HUES48 (cell line): ENCODE measurements at regions not wholly inside any gene's neighbourhood (a gene's known extent, or its start where the extent isn't known, plus 50 kb on each side); places are given as distances from the start of the nearest gene placed in this dataset.
"Not testable (repeated sequence)": the region's sequence is repeated elsewhere in the genome, so short reads cannot be mapped to it uniquely, and the experiment has no call there.

Source experiments
- H3K27ac ChIP-seq: one replicate; pipeline ENCODE4 v1.7.0; 2013; ENCODE audit warnings: low read depth, low read length, inconsistent platforms
- H3K27me3 ChIP-seq: 2 replicates; pipeline ENCODE4 v1.6.1; 2013; ENCODE audit warnings: mild to moderate bottlenecking, low read length; ENCODE audit not compliant: control insufficient read depth, insufficient read depth
- H3K36me3 ChIP-seq: 2 replicates; pipeline ENCODE4 v1.6.1; 2013; ENCODE audit warnings: low read length; ENCODE audit not compliant: control insufficient read depth, insufficient read depth
- H3K4me1 ChIP-seq: 2 replicates; pipeline ENCODE4 v1.6.1; 2013; ENCODE audit warnings: mild to moderate bottlenecking, low read length; ENCODE audit not compliant: control insufficient read depth, insufficient read depth
- H3K4me3 ChIP-seq: 2 replicates; pipeline ENCODE4 v1.5.1; 2013; ENCODE audit warnings: mild to moderate bottlenecking, low read depth, low read length
- H3K9ac ChIP-seq: 2 replicates; pipeline ENCODE4 v1.6.1; 2013; ENCODE audit warnings: mild to moderate bottlenecking, low read depth, low read length, moderate library complexity
- H3K9me3 ChIP-seq: 2 replicates; pipeline ENCODE4 v1.6.1; 2013; ENCODE audit warnings: low read length; ENCODE audit not compliant: control insufficient read depth, insufficient read depth

DNA sequence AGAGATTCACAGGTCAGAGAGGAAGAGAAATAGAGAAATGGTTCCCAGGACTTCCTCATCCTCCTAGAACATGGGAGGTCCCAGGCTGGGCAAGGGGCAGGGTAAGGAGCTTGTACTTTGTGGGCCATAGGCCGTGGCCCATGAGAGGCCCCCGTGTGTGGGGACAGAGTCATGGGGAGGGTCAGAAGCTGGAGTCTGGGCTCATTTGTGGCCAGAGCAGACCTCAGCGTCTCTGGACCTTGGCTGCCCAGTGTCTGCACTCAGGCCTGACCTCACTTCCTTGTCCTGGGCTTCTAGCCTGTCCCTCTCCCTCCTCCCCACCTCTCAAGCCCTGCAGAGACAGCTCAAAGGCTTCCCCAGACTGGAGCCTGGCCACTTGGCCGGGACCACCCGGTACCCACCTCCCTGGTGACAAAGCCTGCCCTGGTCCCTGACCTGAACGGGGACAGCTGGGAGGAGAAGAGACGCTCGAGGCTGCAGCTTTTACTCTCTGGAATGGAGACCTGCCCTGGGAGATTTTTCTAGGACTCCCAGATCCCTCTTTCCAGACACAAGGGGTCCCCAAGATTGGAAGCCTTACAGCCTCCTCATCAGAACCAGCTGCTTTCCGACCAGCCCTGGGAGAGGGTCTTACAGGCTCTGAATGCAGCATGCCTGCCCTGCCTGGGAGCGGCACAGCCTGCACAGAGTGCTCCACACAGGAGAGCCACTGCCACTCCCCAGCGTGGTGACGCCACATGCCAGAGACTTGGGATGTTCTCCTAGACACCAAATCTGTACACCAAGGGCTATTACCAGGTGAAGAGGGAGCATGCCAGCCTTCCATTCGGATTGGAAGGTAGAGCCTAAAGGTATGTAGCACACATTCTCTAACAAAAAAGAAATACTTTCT, 569.0 kb upstream of the B3GAT1 start:
- peaks cover 12% of the 10 kb centered on the region; the same call in 1 of the 2 replicates for H3K4me1 ChIP-seq
- no peaks in the 10 kb centered on the region for H3K27me3 ChIP-seq
- no peaks in the 10 kb centered on the region for H3K36me3 ChIP-seq

GRCh38 chr11:134979089-134979457, 567.0 kb upstream of the B3GAT1 start:
- not testable (repeated sequence) for H3K4me3 ChIP-seq, H3K27me3 ChIP-seq, H3K36me3 ChIP-seq, H3K27ac ChIP-seq, H3K9ac ChIP-seq, H3K9me3 ChIP-seq
- H3K4me1 ChIP-seq, result peaks cover 12% of the 10 kb centered on the region; the same call in 1 of the 2 replicates

More for the DNA sequence above, 569.0 kb upstream of the B3GAT1 start:
- no peak overlapping the region for H3K4me3 ChIP-seq
- H3K9me3 ChIP-seq, result no peaks in the 10 kb centered on the region
- H3K9ac ChIP-seq, result no peak overlapping the region
- H3K27ac ChIP-seq, result no peak overlapping the region

DNA sequence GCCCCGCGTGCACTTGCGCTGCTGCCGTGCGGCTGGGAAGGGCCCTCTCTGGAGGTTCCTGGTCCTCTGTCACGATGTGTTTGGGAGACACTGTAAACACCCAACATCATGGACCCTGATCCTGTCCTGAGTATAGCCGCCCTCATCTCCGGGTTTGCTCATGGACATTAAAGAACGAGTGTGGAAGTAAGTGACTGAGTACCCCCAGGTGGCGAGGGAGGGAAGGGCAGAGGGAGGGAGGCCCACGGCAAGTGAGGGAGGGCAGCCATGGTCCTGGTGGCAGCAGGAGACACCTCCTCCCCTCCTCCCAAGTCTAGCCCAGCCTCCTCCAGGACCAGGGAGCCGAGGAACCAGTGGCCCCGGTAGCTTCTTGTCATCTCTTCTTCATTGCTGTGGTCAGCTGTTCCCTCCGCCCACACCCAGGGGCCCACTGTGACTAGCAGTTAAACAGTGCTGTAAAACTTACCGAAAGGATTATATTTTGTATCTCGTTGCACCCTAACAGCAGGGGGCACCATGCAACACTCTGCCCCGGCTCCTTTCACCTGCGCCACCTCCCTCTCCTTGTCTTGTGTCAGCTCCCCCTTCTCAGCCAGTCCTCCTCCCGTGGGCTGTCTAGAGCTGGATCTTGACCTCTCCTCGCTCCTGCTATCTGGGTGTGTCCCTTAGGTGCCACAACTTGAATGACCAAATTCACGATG, 566.5 kb upstream of the B3GAT1 start:
- H3K27ac ChIP-seq, result no peak overlapping the region
- H3K4me1 ChIP-seq, result peaks cover 12% of the 10 kb centered on the region; the same call in 1 of the 2 replicates
- H3K9me3 ChIP-seq, result no peaks in the 10 kb centered on the region
- H3K36me3 ChIP-seq, result no peaks in the 10 kb centered on the region
- no peak overlapping the region for H3K9ac ChIP-seq
- no peak overlapping the region for H3K4me3 ChIP-seq
- no peaks in the 10 kb centered on the region for H3K27me3 ChIP-seq

DNA sequence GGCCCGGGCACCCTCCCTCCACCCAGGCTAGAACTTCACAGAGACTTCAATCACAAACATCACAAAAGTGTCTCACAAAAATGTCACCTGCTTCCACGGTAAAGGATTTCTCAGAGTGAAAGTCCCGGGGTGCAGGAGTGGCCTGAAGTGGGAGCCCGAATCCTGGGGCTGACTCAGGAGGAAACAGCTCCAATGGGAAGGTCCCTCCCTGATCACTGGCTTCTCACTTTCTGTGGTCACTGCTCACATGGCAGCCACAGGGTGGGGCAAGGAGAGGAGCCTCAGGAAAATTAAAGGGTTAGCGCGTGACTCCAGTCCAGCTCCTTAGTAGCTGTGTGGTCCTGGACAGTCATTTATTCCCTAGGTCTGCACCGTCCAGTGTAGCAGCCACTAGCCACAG, 564.5 kb upstream of the B3GAT1 start:
- H3K36me3 ChIP-seq, result no peaks in the 10 kb centered on the region
- no peak overlapping the region for H3K4me3 ChIP-seq
- H3K27me3 ChIP-seq, result no peaks in the 10 kb centered on the region
- H3K9ac ChIP-seq, result no peak overlapping the region
- H3K9me3 ChIP-seq, result no peaks in the 10 kb centered on the region
- H3K27ac ChIP-seq, result no peak overlapping the region
- 0 out of 2 replicates have a peak, but pooled peaks cover 4% of the 10 kb centered on the region for H3K4me1 ChIP-seq

DNA sequence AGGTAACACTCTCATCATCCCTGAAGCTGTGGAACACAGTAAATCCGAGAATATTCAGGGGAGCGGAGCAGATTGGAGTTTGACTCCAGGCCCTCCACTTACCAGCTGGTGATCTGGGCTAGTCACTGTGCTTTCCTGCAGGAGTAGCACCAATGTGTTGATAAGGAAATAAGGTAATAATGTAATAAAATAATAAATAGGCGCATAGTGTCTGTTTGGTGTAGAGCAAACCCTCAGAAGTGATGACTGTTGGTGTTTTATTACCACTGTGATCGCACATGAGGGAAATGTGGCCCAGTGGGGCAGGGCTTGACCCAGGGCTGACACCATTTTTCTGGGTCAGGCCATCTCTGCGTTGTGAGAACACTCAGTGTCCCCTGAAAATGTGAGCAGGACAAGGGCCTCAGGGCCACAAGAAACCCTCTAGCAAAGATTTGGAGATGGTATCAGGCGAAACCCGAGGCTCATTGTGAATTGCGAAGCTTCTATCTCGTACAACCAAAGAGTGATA, 563.9 kb upstream of the B3GAT1 start:
- no peaks in the 10 kb centered on the region for H3K9me3 ChIP-seq
- H3K36me3 ChIP-seq, result no peaks in the 10 kb centered on the region
- no peak overlapping the region for H3K9ac ChIP-seq
- no peak overlapping the region for H3K4me3 ChIP-seq
- no peaks in the 10 kb centered on the region for H3K4me1 ChIP-seq
- no peaks in the 10 kb centered on the region for H3K27me3 ChIP-seq
- no peak overlapping the region for H3K27ac ChIP-seq

DNA sequence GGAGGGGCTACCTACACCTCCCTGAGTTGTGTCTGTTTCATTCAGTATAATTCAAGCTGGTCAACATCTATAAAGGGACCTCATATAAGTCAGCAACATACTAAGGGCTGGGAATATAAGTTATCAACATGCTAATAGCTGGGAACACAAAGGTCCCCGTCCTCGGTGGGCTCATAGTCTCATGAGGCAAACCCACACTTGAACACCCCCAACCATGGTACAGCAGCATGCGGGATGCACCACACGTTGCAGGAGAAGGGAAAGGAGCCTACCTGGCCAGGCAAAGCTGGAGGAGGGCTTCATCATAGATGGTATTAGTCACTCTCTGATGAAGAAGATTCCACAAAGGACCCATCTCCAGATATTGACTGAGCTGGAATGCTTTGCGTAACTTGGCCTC, 561.8 kb upstream of the B3GAT1 start:
- no peaks in the 10 kb centered on the region for H3K36me3 ChIP-seq
- no peaks in the 10 kb centered on the region for H3K4me1 ChIP-seq

DNA sequence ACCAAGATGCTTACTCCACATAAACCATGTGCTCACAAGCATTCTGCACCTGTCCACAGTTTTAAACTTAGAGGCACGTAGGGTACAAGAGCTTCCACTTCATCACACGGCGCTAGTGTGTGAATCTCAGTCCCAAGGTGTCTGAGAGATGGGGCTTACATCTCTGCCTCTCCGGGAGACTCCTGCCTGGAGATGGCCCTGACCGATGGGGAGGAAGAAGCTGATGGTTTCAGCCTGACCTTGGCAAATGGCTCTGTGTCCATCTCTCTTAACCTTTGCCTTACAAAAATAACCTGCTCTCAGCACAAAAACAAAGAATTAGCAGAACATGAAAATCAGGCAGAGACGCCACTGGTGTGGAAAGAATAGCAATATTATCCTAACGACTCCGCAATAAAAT, 559.3 kb upstream of the B3GAT1 start:
- Histone ChIP-seq H3K9ac (no peak overlapping the region), H3K4me1 (no peaks in the 10 kb centered on the region), H3K36me3 (no peaks in the 10 kb centered on the region)

More for the DNA sequence above, 561.8 kb upstream of the B3GAT1 start:
- H3K9ac ChIP-seq, result no peak overlapping the region
- H3K27ac ChIP-seq, result no peak overlapping the region
- H3K27me3 ChIP-seq, result no peaks in the 10 kb centered on the region
- H3K9me3 ChIP-seq, result no peaks in the 10 kb centered on the region
- no peak overlapping the region for H3K4me3 ChIP-seq

GRCh38 chr11:134967746-134968145, 555.7 kb upstream of the B3GAT1 start:
- Histone ChIP-seq H3K27ac (no peak overlapping the region), H3K4me1 (no peaks in the 10 kb centered on the region), H3K36me3 (no peaks in the 10 kb centered on the region), H3K4me3 (no peak overlapping the region), H3K27me3 (no peaks in the 10 kb centered on the region), H3K9me3 (no peaks in the 10 kb centered on the region), H3K9ac (no peak overlapping the region)

More for the DNA sequence above, 559.3 kb upstream of the B3GAT1 start:
- H3K4me3 ChIP-seq, result no peak overlapping the region
- no peak overlapping the region for H3K27ac ChIP-seq
- H3K27me3 ChIP-seq, result no peaks in the 10 kb centered on the region
- no peaks in the 10 kb centered on the region for H3K9me3 ChIP-seq

- H3K4me1 ChIP-seq, H3K27ac ChIP-seq, H3K27me3 ChIP-seq, H3K36me3 ChIP-seq, H3K9me3 ChIP-seq, H3K4me3 ChIP-seq, H3K9ac ChIP-seq: not testable (repeated sequence)
Measured at GRCh38 chr11:134961386-134961785, 549.3 kb upstream of the B3GAT1 start.

- no peaks in the 10 kb centered on the region for H3K9me3 ChIP-seq
- no peak overlapping the region for H3K4me3 ChIP-seq
- H3K9ac ChIP-seq, result no peak overlapping the region
- H3K36me3 ChIP-seq, result no peaks in the 10 kb centered on the region
- H3K4me1 ChIP-seq, result no peaks in the 10 kb centered on the region
- no peaks in the 10 kb centered on the region for H3K27me3 ChIP-seq
- no peak overlapping the region for H3K27ac ChIP-seq
Measured at GRCh38 chr11:134958870-134959269, 546.8 kb upstream of the B3GAT1 start.

GRCh38 chr11:134958336-134958640, 546.2 kb upstream of the B3GAT1 start:
- Histone ChIP-seq H3K4me1 (no peaks in the 10 kb centered on the region), H3K9me3 (no peaks in the 10 kb centered on the region), H3K9ac (no peak overlapping the region), H3K4me3 (no peak overlapping the region), H3K27ac (no peak overlapping the region), H3K36me3 (no peaks in the 10 kb centered on the region), H3K27me3 (no peaks in the 10 kb centered on the region)
